ENCODE measurements at regions not wholly inside any gene's neighbourhood (a gene's known extent, or its start where the extent isn't known, plus 50 kb on each side); places are given as distances from the start of the nearest gene placed in this dataset.

GRCh38 chr13:89891416-89891815, 1456.1 kb upstream of the MIR17HG start:
- Histone ChIP-seq H3K9ac (ENCODE audit: insufficient read depth in 1 of 2, low read depth in 2 of 2, low read length in 2 of 2) (no peak overlapping the region), H3K9me3 (replicated peaks; ENCODE audit: control insufficient read depth, insufficient read depth, low read depth, low read length) (no peaks in the 10 kb centered on the region), H3K27me3 (ENCODE audit: control insufficient read depth in 2 of 2, insufficient read depth in 2 of 2, low read length in 2 of 2) (no peaks in the 10 kb centered on the region), H3K4me3 (no peak overlapping the region), H2AFZ (ENCODE audit: low read depth, low read length) (no peak overlapping the region), H3K9me1 (ENCODE audit: control insufficient read depth, insufficient read depth, low read length) (no peaks in the 10 kb centered on the region), H3K27ac (ENCODE audit: extremely low read depth, low read depth, low read length) (no peak overlapping the region), H3K36me3 (ENCODE audit: control insufficient read depth, insufficient read depth, low read length) (no peaks in the 10 kb centered on the region), H3K4me1 (replicated peaks in 1 of 2; ENCODE audit: control insufficient read depth in 2 of 2, insufficient read depth in 2 of 2, low read length in 2 of 2) (no peaks in the 10 kb centered on the region), H4K20me1 (replicated peaks; ENCODE audit: control insufficient read depth, insufficient read depth, low read length) (no peaks in the 10 kb centered on the region), H3K79me2 (ENCODE audit: control insufficient read depth, insufficient read depth, low read length) (no peaks in the 10 kb centered on the region), H3K4me2 (ENCODE audit: insufficient read depth, low read length) (no peak overlapping the region)
- TF ChIP-seq, protein P1, sequence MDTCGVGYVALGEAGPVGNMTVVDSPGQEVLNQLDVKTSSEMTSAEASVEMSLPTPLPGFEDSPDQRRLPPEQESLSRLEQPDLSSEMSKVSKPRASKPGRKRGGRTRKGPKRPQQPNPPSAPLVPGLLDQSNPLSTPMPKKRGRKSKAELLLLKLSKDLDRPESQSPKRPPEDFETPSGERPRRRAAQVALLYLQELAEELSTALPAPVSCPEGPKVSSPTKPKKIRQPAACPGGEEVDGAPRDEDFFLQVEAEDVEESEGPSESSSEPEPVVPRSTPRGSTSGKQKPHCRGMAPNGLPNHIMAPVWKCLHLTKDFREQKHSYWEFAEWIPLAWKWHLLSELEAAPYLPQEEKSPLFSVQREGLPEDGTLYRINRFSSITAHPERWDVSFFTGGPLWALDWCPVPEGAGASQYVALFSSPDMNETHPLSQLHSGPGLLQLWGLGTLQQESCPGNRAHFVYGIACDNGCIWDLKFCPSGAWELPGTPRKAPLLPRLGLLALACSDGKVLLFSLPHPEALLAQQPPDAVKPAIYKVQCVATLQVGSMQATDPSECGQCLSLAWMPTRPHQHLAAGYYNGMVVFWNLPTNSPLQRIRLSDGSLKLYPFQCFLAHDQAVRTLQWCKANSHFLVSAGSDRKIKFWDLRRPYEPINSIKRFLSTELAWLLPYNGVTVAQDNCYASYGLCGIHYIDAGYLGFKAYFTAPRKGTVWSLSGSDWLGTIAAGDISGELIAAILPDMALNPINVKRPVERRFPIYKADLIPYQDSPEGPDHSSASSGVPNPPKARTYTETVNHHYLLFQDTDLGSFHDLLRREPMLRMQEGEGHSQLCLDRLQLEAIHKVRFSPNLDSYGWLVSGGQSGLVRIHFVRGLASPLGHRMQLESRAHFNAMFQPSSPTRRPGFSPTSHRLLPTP (IDR thresholded peaks at IDR 0.05; ENCODE audit: borderline replicate concordance, extremely low read depth, insufficient read length) = no peak
- TF ChIP-seq WHSC1 (IDR thresholded peaks at IDR 0.05; ENCODE audit: low read length) (no peak), ZBTB11 (CRISPR knock-in tag; IDR thresholded peaks at IDR 0.05) (no peak), CEBPB (tag; IDR thresholded peaks at IDR 0.05) (peak; percentile 47), SAFB (IDR thresholded peaks at IDR 0.05; ENCODE audit: borderline replicate concordance, low read depth, low read length) (peak; percentile 38; the same call in 1 of the 2 replicates), IFI16 (CRISPR knock-in tag; IDR thresholded peaks at IDR 0.05) (no peak), ETS2 (tag; IDR thresholded peaks at IDR 0.05; ENCODE audit: borderline replicate concordance, poor library complexity, severe bottlenecking) (no peak)
- BruUV-seq (replicated peaks) = no TSS peak
- ChIA-PET CTCF (ENCODE audit: low intra/inter-chr PET ratio) (no interaction called here), POLR2A (interaction anchor here (1.0 kb wide), 1 partner anchor 182 kb away, joined by 5 read pairs; no protein-coding TSS in a partner anchor)
- in situ Hi-C loops (cut with MboI) = no loop called here
- intact Hi-C loops (cut with micrococcal nuclease) = no loop called here
- FAIRE-seq (no peak), ATAC-seq (no peak), DNase-seq (ENCODE audit: extremely low read depth in 1 of 4, low spot score in 3 of 4) (no peak)
- WGBS (ENCODE audit: insufficient coverage, low coverage, missing lambda C conversion rate) = 6% methylated on average over 2 of the region's 2 CpGs

Measured in K562 (cell line).